NOMO-1 treated with DMSO at 0.1 percent for 48 hours (cell line): ENCODE measurements at regions not wholly inside any gene's neighbourhood (a gene's known extent, or its start where the extent isn't known, plus 50 kb on each side); places are given as distances from the start of the nearest gene placed in this dataset.

Experiments used
- DNase-seq: peaks from one replicate; lab custom pipeline; 2025; ENCODE audit not compliant: unreplicated experiment; lab: John Stamatoyannopoulos, UW

DNA sequence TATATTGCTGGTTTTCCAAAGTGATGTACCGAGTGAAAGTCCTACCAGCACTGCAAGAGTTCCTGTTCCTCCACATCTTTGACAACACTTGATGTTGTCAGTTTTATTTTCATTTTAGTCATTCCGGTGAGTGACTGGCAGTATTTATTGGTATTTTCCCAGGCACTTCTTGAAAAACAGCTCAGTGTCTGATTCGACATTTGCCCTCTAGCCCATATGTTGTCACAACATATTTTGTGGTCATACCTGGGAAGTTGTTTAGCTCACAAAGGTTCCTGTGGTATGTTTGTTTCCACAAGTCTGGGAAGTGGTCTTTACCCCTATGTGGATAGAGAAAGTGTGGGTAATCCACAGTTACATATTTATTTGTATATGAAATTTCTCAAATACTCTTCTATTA lies 463.6 kb downstream of the HAPSTR1 start:
- no peak for DNase-seq

DNA sequence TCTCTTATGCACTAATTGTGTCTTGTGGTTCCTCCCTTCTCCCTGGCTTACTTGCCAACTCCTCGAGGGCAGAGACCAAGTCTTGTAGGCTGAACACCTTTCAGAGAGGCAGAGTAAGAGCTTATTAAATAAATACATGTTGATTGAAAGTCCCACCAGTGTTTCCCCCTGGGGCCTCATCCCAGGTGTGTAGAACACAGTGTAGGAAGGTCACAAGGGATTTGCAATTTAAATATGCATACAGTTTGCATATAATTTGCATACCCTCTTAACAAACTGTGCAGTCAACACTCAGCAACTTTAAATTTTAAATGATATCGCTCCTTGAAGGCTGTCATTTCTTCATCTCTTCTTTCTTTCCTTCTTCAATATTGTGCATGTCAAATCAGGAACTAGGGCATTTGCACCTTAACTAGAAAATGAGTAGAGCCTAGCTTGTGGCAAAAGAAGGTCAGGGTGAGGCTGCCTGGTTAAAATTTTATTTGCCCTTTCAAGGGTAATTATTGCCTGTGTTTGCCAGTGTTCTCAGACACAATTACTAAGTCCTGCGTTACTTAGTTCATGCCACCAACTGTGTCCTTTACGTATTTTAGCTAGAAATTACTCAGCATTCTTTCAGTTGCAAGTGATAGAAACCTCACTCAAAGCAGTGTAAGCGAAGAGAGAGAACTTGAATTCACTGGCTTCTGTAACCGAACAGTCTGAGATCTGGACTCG lies 465.7 kb downstream of the HAPSTR1 start:
- no peak for DNase-seq

DNA sequence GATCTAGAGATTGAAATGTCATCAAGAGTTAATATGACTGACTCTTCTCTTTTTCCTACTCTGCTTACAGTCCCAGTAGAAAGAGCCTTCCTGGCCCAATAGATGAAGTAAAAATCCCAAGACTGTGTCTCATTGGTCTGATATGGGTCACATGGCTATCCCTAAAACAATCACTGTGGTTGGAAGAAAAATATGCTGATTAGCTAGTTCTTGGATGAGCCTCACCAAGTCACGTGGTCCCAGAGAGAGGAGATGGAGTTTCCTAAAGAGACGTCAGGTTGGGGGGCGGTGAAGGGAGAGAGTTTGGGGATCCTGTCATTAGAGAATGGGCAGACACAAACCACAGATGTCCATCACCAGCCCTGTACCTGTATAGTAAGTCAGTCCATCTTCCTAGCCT lies 466.3 kb downstream of the HAPSTR1 start:
- no peak for DNase-seq

DNA sequence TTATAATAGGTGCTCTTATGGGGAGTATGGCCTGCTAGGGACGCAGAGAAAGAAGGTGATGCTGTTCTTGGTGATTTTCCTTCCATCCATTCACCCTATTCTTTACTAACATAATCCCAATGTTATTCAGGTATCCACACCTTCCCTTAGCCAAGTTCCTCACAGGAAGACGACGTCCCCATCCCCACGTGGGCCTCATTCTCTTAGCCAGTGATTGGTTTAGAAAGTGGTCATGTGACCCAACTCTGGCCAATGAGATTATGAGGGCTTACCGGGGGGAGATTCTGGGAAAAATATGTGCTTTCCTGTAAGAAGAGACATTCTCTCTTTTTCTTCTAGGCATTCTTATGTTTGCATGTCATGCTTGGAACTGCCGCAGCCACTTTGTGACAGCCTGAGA lies 474.7 kb downstream of the HAPSTR1 start:
- DNase-seq, result no peak

DNA sequence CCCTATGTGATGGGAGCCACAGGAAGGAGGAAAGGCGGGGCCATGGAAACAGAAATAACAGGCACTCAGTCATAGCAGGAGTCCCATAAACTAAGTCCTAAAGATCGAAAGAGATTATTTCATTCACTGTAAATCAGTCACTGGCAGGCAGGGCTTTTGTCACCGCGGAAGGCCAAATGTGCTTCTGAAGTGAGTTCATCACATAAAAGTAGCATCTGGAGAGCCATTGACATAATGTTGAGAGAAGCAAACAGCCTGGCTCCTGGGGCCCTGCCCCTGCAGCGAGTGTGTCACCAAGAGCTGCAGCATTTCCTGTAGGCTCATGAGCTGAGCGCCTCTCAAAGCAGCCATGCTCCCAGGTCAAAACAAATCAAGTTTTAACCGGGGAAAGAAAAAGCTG lies 476.2 kb downstream of the HAPSTR1 start:
- DNase-seq, result no peak

DNA sequence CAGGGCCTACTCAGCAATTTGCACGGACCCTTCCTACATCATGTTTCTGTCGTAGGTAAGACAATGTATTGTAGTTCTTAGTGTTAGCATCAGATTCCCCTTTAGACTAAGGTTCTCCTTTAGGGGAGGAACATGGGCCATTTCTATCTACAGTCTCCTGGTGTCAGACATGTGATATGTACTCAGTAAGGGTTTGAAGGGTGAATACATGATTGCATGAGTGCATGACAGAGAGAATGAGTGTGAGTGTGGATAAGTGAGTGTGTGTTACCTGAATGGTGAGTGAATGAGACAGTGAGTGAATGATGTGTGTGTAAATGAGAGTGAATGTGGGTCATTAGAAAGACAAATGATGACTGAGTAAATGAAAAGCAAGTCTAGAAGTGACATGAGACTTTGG lies 476.8 kb downstream of the HAPSTR1 start:
- no peak for DNase-seq

DNA sequence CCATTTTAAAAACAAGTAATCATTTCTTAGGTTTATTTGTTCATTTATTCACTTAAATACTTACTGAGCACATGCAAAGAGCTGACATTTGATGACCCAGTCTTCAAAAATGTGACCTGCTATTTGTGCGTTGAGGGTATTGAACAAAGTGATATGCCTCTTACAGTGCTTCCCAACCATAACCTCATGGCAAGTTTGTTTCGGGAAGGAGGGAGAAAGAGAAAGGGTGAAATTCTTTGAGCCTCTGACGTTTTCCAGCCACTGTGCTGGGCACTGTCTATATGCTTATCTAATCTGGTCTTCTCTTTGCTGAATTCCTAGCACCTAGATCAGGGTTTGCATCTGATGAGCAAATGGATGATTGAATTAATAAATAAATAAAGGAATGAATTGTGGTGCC lies 479.1 kb downstream of the HAPSTR1 start:
- no peak for DNase-seq

DNA sequence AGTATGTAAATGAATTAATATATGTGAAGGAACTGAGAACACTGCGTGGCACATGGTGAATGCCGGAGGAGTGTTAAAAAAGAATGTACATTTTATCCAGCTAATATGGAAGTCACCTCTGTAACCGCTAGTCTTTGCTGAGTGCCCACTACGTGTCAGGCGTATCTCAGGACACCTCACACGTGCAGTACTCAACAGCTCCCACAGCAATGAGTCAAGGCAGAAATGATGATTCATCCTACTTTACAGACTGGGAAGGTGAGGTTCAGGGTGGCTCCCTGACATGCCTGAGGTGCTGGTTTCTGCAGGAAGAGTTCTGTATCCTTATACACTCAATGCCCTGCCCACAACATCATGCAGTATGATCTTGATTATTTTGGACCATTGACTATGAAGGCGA lies 487.0 kb downstream of the HAPSTR1 start:
- DNase-seq, result no peak

DNA sequence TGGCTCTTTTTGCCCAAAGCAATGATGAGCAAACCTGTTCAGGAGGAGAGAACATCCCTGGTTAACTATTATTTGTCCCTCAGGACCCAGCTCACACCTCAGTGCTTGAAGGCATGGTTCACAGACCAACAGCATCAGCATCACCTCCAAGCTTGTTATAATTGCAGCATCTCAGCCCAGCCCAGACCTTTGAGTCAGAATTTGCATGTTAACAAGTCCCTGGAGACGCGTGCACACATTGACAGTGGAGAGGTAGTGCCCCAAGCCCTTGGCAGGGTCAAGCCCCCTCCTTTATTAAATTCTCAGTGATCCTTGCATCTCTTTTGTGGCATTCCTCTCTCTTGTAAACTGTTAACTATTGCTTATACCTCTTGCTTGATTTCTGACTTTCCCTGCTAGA lies 488.6 kb downstream of the HAPSTR1 start:
- no peak for DNase-seq

DNA sequence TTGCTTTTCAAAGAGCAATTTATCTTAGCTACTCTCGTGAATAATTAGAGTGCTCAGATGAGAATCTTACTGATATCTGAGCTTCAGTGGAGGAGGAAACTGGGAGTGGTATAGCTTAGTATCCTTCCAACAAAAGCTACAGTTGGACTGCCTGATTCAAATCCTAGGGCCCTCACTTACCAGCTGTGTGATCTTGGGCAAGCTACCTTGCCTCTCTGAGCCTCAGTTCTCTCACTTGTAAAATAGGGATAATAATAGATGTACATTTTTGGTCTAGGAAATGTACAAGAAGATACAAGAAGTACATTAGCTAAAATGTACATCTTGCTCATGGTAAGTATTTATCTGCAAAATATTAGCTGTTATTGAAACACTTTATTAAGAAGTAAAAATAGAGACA lies 502.0 kb downstream of the HAPSTR1 start:
- DNase-seq, result no peak

DNA sequence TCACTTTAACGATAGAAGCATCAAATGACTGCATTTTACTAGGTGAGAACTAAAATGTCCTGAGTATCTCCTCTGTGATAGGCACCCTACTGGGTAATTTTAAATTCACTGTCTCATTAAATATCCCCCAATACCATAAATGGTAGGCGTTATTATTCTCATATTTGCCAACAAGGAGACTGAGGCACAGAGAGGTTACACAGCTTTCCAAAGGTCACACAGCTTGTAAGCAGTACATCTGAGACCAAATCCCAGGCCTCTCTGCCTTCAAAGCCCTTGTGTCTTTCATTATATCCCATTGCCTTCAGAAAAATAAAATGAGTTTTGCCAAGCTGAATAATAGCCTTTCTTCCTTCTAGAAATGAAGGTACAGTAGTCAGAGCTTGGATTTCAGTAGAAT lies 502.6 kb downstream of the HAPSTR1 start:
- no peak for DNase-seq

DNA sequence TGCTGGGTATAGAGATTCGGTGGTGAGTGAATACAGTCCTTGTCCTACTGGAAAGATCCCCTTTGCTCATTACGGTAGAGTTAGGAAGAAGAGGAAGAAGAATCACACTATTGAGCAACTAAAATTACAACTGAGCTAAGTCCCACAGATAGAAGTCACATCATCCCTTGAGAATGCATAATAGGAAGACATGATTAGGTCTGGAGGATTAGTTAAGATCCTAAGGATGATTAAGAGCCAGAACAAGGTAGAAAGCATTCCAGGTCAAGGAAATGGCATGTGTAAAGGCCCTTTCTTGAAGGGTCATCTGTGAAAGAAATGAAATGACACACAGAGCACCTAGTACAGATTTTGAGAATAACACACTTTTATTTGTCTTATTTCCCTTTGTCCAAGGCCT lies 503.5 kb downstream of the HAPSTR1 start:
- no peak for DNase-seq

DNA sequence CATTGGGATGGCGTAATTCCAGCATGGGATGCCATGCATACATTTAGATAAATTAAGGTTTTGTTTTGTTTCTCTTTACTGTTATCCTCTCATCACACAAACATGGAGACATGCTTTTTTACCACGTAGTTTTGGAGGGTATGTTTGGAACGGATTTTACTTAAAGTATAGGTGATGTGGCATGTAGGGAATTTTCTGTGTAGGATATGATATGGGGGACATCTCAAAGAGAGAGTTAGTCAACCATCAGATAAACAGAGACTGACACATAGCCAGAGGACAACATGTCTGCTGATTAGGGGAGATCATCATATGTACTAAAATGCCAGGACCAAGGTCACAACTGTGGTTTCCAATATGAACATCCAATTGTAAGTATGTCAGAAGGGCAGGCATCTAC lies 503.9 kb downstream of the HAPSTR1 start:
- no peak for DNase-seq

DNA sequence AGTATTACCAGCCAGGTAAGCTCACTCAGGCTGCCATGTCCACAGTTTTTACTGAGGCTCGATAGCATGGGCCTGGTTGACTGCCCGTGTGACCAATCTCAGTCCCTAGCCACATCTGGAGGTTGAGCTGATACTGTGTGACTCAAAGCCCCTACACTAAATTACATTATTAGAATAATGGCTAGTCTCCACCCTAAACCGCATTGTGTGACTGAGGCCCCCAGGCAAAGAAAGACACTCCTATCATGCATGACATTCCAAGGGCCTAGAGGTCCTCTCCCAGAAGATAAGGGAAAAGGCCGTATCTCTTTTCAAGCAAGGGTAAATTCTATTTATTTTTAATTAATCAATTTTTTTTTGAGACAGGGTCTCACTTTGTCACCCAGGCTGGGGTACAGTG lies 505.3 kb downstream of the HAPSTR1 start:
- no peak for DNase-seq

DNA sequence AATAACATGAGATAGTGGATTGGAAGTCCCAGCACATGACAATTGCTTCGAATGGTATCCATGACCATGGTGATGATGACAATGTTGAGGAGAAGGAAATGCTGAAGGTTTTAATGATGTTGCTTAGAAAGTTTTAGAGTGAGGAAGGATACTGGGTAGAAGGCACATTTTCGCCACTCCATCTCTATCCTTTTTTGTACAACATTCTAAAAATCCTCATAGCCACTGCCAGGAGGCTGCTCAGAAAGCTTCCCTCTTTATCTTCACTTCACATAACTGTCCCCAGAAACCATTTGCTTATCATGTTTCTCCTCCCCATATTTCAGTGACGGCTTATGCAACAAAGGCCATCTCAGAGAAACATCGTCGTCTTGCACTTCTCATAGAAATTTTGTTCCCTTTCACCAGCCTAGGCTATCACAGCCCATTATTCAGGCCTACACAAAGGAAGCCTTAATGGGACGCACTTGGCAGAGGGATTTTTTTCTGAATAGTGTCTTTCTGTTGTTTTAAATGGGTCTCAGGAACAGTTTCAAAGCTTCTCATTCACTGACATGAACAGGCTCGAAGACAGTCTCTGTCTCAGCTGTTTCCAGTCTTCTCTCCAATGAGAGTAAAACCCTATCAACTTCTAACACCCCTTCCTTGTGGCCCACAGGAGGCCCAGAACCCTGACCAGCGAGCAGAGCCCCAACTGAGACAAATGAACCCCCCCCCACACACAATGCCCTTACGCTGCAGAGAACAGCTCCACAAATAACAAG lies 506.7 kb downstream of the HAPSTR1 start:
- DNase-seq, result no peak

DNA sequence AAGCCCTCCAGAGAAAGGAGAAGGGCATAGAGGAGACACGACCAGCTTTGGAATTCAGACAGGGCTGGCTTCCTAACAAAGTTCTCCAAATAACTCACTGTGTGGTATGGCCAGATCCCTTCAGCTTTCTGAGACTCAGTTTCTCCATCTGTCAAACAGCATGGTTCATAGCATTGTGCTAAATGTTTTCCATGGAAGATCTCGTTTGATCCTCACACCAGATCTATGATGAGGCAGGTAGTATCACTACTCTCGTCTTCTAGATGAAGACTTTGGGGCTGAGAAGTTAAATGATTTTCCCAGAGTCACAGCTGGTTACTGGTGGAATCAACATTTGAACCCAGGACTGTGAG lies 507.3 kb downstream of the HAPSTR1 start:
- DNase-seq, result no peak

DNA sequence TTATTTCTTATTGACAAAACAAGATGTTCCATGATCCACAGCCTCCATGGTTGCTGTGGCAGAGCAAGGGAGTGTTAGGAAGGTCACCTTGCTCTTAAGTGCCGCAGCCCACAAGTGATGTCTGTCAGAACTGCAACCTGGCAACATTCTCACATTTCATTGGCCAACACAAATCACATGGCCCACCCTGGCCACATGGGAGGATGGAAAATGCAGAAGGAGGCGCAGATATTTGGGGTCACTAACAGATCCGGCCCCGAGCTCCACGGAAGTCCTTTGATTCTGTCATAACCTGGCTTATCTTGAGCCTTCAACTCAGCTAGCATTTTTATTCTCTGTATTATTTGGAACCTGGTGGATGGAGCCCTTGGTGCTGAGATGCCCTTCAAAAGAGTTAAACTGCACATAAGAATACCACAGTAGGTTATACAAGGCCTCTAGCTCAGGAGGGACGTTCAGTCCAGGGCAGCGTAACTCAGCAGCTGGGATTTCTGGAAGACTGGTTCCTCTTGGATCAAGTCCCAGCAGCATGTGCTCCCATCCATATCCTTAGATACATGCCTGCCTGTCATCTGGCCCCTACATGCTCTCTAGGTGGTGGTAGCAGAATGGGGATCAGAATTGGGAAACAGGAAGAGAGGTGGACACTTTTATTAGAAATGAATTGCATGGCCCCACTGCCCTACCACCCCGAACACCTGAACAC lies 508.1 kb downstream of the HAPSTR1 start:
- no peak for DNase-seq

DNA sequence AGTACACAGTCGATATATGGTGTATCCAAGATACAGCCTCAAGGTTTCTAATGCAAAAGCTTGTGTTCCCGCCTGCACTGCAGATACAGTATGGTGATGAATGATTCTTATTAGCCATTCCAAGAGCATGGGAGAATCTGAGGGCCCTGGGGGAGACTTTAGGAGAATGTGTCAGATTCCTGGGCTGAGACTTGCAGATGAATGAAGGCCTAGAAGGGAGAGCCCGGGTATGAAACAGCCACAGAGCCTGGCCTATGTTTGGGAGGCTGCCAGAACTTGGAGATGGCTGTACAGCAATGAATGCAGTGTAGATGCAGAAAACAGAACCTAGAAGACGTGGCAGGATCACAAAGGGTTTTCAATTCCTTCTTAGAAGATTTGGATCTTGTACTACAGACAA lies 510.7 kb downstream of the HAPSTR1 start:
- DNase-seq, result no peak

DNA sequence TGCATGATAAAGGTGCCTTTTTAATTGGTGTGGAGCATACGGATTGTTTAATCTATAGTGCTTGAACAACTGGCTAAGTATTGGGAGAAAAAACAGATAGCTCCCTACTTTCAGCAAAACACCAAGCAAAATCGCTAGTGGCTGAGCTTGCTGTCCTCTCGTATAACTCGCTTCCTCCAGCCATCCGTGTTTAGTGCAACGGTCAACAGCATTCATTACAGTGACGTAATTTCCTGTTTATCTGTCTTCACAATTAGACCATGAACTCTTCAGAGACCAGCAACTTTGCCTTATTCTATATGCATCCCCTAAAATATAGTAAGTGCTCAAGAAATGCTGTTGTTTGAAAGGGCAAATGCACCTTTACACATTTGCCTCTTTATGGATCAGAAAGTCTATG lies 511.9 kb downstream of the HAPSTR1 start:
- DNase-seq, result no peak

DNA sequence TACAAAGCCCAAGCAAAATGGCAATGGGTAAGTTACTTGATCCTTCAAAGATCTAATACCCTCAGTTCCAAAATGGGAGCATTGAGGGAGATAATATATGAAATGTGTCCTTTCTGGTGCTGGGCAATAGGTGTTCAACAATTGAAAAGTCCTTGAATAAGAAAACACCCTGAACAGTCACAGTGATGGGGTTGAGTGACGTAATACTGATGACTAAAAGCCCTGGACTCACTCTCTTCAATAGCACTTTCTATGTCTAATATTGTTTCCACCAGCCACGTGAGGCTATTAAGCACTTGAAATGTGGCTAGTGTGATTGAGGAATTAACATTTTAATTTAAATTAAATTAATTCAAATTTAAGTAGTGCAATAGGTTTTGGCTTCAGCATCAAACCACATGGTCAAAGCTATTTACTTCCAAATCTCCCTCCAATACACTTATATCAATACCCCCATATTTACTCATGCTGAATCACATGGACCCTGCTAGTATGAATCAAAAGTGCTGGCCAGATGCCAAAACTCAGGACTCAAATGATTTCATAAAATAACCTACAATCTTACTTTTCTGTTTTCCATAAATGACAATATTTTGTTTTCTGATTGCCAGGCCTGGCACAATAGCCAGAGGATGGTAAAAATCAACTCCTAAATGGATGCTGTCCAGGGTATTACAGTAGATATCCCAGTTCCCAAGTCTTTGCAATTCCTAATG lies 516.2 kb downstream of the HAPSTR1 start:
- no peak for DNase-seq

DNA sequence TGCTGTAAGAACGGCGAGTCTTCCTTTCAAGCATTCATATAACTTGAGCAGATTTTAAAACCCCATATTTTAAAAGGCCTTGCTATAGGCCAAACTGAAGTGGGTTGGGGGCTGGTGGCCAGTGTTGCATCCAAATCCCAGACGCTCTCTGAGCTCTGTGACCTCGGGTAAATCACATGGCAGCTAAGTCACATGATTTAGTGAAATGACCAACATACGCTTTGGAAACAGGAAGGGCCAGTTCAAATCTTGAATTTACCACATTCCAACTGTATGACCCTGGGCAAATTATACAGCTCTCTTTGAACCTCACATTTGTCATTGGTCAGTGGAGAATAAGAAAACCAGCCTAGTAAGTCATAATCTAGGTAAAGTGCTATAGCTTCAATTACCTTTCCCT lies 519.3 kb downstream of the HAPSTR1 start:
- no peak for DNase-seq

DNA sequence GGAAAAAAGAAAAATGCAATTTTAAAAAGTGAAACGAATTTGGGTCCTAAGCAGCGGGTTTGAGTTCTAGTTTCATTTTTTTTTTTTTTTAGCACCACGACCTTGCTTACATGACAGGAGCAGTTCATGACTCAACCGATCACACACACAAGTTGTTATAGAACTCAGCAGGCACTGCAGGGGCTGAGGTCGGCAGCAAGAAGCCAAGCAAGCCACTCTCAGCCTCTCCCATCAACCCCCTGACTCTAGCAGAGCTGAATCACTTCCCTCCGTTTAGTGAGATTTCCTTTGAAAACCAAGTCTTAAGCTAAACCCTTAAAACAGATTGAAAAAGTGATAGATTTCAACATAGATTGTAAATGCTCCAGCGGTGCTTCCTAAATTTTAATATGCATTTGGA lies 520.8 kb downstream of the HAPSTR1 start:
- DNase-seq, result no peak
